Skeletal muscle satellite cell (primary cell): ENCODE measurements at regions not wholly inside any gene's neighbourhood (a gene's known extent, or its start where the extent isn't known, plus 50 kb on each side); places are given as distances from the start of the nearest gene placed in this dataset. TPM values are rescaled to one million over a fixed set of nuclear protein-coding genes. Genes with fewer than 3 reads are reported as not detected.

Experiments
- H3K27me3 ChIP-seq: 2 replicates; pipeline ENCODE4 v1.7.0; 2013; ENCODE audit warnings: low read length; ENCODE audit not compliant: control insufficient read depth, insufficient read depth
- H3K36me3 ChIP-seq: 2 replicates; pipeline ENCODE4 v1.7.0; 2013; ENCODE audit warnings: mild to moderate bottlenecking, control low read depth, low read length; ENCODE audit not compliant: insufficient read depth
- H3K4me1 ChIP-seq: 2 replicates; pipeline ENCODE4 v1.7.0; 2013; ENCODE audit warnings: low read length; ENCODE audit not compliant: control insufficient read depth, insufficient read depth
- H3K4me2 ChIP-seq: 2 replicates; pipeline ENCODE4 v1.7.0; 2013; ENCODE audit warnings: mild to moderate bottlenecking, low read length
- H3K4me3 ChIP-seq: 2 replicates; pipeline ENCODE4 v1.7.0; 2013; ENCODE audit warnings: low read length
- H3K9ac ChIP-seq: 2 replicates; pipeline ENCODE4 v1.7.0; 2013; ENCODE audit warnings: mild to moderate bottlenecking, low read depth, low read length, moderate library complexity
- H3K9me3 ChIP-seq: replicated peaks from 2 replicates; pipeline ENCODE4 v1.7.0; 2013; ENCODE audit warnings: mild to moderate bottlenecking, control low read depth, low read length
- small RNA-seq: library from RNA; depleted of rRNA; stranded (forward); fragments of <200 nt; gene quantifications from one replicate; pipeline ENCODE3, GENCODE V24; 2012

- Histone ChIP-seq H3K4me1 (no peaks in the 10 kb centered on the region), H3K9me3 (no peaks in the 10 kb centered on the region), H3K4me3 (no peak overlapping the region), H3K27me3 (no peaks in the 10 kb centered on the region), H3K9ac (no peak overlapping the region), H3K36me3 (no peaks in the 10 kb centered on the region), H3K4me2 (no peak overlapping the region)
Measured at GRCh38 chr4:170157670-170158069, 67.9 kb upstream of the AADAT start.

- H3K4me3 ChIP-seq, result no peak overlapping the region
- H3K9ac ChIP-seq, result no peak overlapping the region
- no peaks in the 10 kb centered on the region for H3K27me3 ChIP-seq
- H3K4me1 ChIP-seq, result no peaks in the 10 kb centered on the region
- no peaks in the 10 kb centered on the region for H3K9me3 ChIP-seq
- no peak overlapping the region for H3K4me2 ChIP-seq
- no peaks in the 10 kb centered on the region for H3K36me3 ChIP-seq
Measured at GRCh38 chr4:170145120-170145519, 55.4 kb upstream of the AADAT start.

GRCh38 chr4:170139764-170140163, 50.0 kb upstream of the AADAT start:
- Histone ChIP-seq H3K4me2 (no peak overlapping the region), H3K9ac (no peak overlapping the region), H3K27me3 (peaks cover 4% of the 10 kb centered on the region), H3K4me1 (no peaks in the 10 kb centered on the region), H3K4me3 (no peak overlapping the region), H3K9me3 (no peaks in the 10 kb centered on the region), H3K36me3 (no peaks in the 10 kb centered on the region)

Small RNA genes in the stretch of these regions (small RNA-seq; reads per million reads assigned to genes)
- not detected for gene AC097486.1
- gene MIR6082, result not detected
- not detected for gene RNU6ATAC13P
